K562 (cell line): ENCODE measurements at regions not wholly inside any gene's neighbourhood (a gene's known extent, or its start where the extent isn't known, plus 50 kb on each side); places are given as distances from the start of the nearest gene placed in this dataset.
"Not testable (repeated sequence)": the region's sequence is repeated elsewhere in the genome, so short reads cannot be mapped to it uniquely, and the experiment has no call there.

Experiments
- ESRRA ChIP-seq: fragments of 450-650 bp; IDR thresholded peaks from 2 replicates; pipeline ENCODE4 v1.6.1; 2014; ENCODE audit warnings: low read depth, mild to moderate bottlenecking, moderate library complexity, borderline replicate concordance
- FOXJ3 ChIP-seq: sonication (generic); formaldehyde crosslinking; IDR thresholded peaks from 2 replicates; pipeline ENCODE4 v1.4.0; 2020; ENCODE audit warnings: mild to moderate bottlenecking, missing genetic modification reagents
- GABPA ChIP-seq: fragments of 200-800 bp; sonication (Bioruptor generic); conservative IDR thresholded peaks from 2 replicates; pipeline ENCODE4 v1.6.1; 2016; ENCODE audit warnings: low read depth, missing genetic modification characterization, missing compliant biosample characterization
- SETDB1 ChIP-seq: IDR thresholded peaks from one replicate; pipeline ENCODE4 v1.6.1; 2012; ENCODE audit warnings: low read length, control low read depth, inconsistent platforms
- SPI1 ChIP-seq: IDR thresholded peaks from 2 replicates; pipeline ENCODE4 v1.6.1; 2011; ENCODE audit warnings: low read depth, low read length, control low read depth, borderline replicate concordance
- YY1 ChIP-seq, 3 experiments: IDR thresholded peaks; 2 replicates each; pipeline ENCODE4 v1.6.1; 2011; ENCODE audit warnings: low read length in 2 of 3, mild to moderate bottlenecking in 2 of 3, moderate library complexity in 2 of 3, borderline replicate concordance in 1 of 3, control low read depth in 1 of 3, low read depth in 1 of 3; ENCODE audit not compliant: insufficient read depth in 3 of 3, insufficient replicate concordance in 2 of 3, control insufficient read depth in 1 of 3, insufficient read length in 1 of 3; ENCODE audit errors: extremely low read depth in 1 of 3
- ZNF354B ChIP-seq: fragments of 250-450 bp; sonication (Bioruptor Pico); IDR thresholded peaks from 2 replicates; pipeline ENCODE4 v1.4.0; 2020
- TF ChIP-seq, protein P1 (sequence below), 3 experiments: IDR thresholded peaks in 2 of 3; conservative IDR thresholded peaks in 1 of 3; 2 replicates each; pipeline ENCODE4 v1.5.1; 2011 to 2012; ENCODE audit warnings: low read length in 3 of 3, mild to moderate bottlenecking in 3 of 3, control low read depth in 2 of 3, improper control_type of control experiment in 1 of 3, inconsistent platforms in 1 of 3, low read depth in 1 of 3, mixed read lengths in 1 of 3, moderate library complexity in 1 of 3; ENCODE audit not compliant: insufficient read depth in 2 of 3
- TF ChIP-seq, protein P2 (sequence below): fragments of 250-450 bp; sonication (Bioruptor Pico); IDR thresholded peaks from 2 replicates; pipeline ENCODE4 v1.8.0; 2021; ENCODE audit warnings: mild to moderate bottlenecking, moderate library complexity
- TF ChIP-seq, protein P3 (sequence below): sonication (generic); formaldehyde crosslinking; IDR thresholded peaks from 2 replicates; pipeline ENCODE4 v1.8.0; 2022; ENCODE audit warnings: mild to moderate bottlenecking, missing genetic modification reagents

DNA sequence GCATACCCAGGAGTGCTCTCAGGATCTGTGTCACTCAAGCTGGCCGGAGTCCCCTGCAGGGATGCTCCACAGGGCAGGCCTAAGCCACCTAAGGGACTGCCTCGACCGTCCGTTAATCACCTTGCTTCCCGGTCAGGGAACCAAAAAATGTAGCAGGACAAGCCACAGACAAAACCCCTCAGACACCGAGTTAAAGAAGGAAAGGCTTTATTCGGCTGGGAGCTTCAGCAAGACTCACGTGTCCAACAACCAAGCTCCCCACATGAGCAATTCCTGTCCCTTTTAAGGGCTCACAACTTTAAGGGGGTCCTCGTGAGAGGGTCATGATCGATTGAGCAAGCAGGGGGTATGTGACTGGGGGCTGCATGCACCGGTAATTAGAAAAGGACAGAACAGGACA lies 72.1 kb upstream of the GMDS start:
- TF ChIP-seq, protein P1, sequence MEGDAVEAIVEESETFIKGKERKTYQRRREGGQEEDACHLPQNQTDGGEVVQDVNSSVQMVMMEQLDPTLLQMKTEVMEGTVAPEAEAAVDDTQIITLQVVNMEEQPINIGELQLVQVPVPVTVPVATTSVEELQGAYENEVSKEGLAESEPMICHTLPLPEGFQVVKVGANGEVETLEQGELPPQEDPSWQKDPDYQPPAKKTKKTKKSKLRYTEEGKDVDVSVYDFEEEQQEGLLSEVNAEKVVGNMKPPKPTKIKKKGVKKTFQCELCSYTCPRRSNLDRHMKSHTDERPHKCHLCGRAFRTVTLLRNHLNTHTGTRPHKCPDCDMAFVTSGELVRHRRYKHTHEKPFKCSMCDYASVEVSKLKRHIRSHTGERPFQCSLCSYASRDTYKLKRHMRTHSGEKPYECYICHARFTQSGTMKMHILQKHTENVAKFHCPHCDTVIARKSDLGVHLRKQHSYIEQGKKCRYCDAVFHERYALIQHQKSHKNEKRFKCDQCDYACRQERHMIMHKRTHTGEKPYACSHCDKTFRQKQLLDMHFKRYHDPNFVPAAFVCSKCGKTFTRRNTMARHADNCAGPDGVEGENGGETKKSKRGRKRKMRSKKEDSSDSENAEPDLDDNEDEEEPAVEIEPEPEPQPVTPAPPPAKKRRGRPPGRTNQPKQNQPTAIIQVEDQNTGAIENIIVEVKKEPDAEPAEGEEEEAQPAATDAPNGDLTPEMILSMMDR (IDR thresholded peaks at IDR 0.05 in 2 of 3, conservative IDR thresholded peaks at IDR 0.05 in 1 of 3; ENCODE audit: insufficient read depth in 2 of 3, low read depth in 1 of 3, low read length in 3 of 3), result not testable (repeated sequence)
- TF ChIP-seq, protein P2, sequence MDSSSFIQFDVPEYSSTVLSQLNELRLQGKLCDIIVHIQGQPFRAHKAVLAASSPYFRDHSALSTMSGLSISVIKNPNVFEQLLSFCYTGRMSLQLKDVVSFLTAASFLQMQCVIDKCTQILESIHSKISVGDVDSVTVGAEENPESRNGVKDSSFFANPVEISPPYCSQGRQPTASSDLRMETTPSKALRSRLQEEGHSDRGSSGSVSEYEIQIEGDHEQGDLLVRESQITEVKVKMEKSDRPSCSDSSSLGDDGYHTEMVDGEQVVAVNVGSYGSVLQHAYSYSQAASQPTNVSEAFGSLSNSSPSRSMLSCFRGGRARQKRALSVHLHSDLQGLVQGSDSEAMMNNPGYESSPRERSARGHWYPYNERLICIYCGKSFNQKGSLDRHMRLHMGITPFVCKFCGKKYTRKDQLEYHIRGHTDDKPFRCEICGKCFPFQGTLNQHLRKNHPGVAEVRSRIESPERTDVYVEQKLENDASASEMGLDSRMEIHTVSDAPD (CRISPR knock-in tag), result not testable (repeated sequence)
- TF ChIP-seq FOXJ3 (CRISPR knock-in tag); ZNF354B (CRISPR knock-in tag); SETDB1; ESRRA; GABPA (tag); YY1 (IDR thresholded peaks at IDR 0.05; ENCODE audit: borderline replicate concordance in 1 of 3, control insufficient read depth in 1 of 3, extremely low read depth in 1 of 3, insufficient read depth in 3 of 3, insufficient read length in 1 of 3, insufficient replicate concordance in 2 of 3, low read depth in 1 of 3, low read length in 2 of 3); SPI1: not testable (repeated sequence)
- TF ChIP-seq, protein P3, sequence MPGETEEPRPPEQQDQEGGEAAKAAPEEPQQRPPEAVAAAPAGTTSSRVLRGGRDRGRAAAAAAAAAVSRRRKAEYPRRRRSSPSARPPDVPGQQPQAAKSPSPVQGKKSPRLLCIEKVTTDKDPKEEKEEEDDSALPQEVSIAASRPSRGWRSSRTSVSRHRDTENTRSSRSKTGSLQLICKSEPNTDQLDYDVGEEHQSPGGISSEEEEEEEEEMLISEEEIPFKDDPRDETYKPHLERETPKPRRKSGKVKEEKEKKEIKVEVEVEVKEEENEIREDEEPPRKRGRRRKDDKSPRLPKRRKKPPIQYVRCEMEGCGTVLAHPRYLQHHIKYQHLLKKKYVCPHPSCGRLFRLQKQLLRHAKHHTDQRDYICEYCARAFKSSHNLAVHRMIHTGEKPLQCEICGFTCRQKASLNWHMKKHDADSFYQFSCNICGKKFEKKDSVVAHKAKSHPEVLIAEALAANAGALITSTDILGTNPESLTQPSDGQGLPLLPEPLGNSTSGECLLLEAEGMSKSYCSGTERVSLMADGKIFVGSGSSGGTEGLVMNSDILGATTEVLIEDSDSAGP (CRISPR knock-in tag), result not testable (repeated sequence)
